ENCODE measurements at regions not wholly inside any gene's neighbourhood (a gene's known extent, or its start where the extent isn't known, plus 50 kb on each side); places are given as distances from the start of the nearest gene placed in this dataset.

GRCh38 chr1:181985936-181986906 lies 75.3 kb downstream of the ZNF648 start:
- Histone ChIP-seq H3K27ac (ENCODE audit: low read depth, low read length) (no peak overlapping the region), H2AK5ac (ENCODE audit: low read length) (no peak overlapping the region), H4K8ac (ENCODE audit: low read depth, low read length) (no peak overlapping the region), H3K36me3 (ENCODE audit: control insufficient read depth, insufficient read depth, low read length) (no peaks in the 10 kb centered on the region), H3K27me3 (ENCODE audit: insufficient read depth, low read length, poor library complexity) (no peaks in the 10 kb centered on the region), H3K4me1 (ENCODE audit: control insufficient read depth, low read depth, low read length) (no peaks in the 10 kb centered on the region), H3K18ac (ENCODE audit: low read length) (no peak overlapping the region), H3K4ac (ENCODE audit: low read depth, low read length) (no peak overlapping the region), H4K5ac (ENCODE audit: low read length) (no peak overlapping the region), H3K79me1 (ENCODE audit: low read length) (no peaks in the 10 kb centered on the region), H3K9ac (ENCODE audit: low read length) (no peak overlapping the region), H3K4me3 (ENCODE audit: low read length) (no peak overlapping the region), H3K79me2 (ENCODE audit: control insufficient read depth, insufficient read depth, low read length) (no peaks in the 10 kb centered on the region), H2BK120ac (ENCODE audit: low read depth, low read length) (no peak overlapping the region), H3K23ac (ENCODE audit: low read length) (no peak overlapping the region), H2BK15ac (replicated peaks; ENCODE audit: low read depth) (no peak overlapping the region), H3K4me2 (ENCODE audit: low read length) (no peak overlapping the region), H3K56ac (ENCODE audit: low read length) (no peak overlapping the region), H2BK5ac (ENCODE audit: low read length) (no peak overlapping the region)
- no CpG with 5 or more reads among the region's 6 CpGs for WGBS (ENCODE audit: extremely low coverage, insufficient coverage, low lambda C conversion rate)
- no peak for DNase-seq

DNA sequence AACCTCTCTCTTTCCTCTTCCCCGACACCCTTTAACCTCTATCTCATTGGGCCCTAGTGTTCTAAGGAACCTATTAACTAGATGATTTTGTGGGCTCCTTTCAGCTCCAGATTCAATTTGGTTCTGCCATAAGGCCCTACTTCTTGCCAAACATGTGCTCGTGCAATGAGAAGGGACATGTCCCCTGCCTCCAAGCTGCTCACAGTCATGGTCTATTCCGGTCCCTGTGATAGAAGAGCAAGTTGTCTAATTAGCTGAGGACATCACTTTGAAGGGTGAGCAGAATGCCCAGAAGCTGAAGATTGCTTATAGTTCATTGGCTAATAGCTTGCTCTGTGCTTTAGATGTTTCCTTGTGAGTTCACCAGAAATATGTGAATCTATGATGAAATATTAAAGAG lies 76.2 kb downstream of the ZNF648 start:
- Histone ChIP-seq H3K4me2 (ENCODE audit: low read length) (no peak overlapping the region), H4K8ac (ENCODE audit: low read depth, low read length) (no peak overlapping the region), H2BK5ac (ENCODE audit: low read length) (no peak overlapping the region), H2BK120ac (ENCODE audit: low read depth, low read length) (no peak overlapping the region), H3K79me1 (ENCODE audit: low read length) (no peaks in the 10 kb centered on the region), H3K4ac (ENCODE audit: low read depth, low read length) (no peak overlapping the region), H3K23ac (ENCODE audit: low read length) (no peak overlapping the region), H3K18ac (ENCODE audit: low read length) (no peak overlapping the region), H3K9ac (ENCODE audit: low read length) (no peak overlapping the region), H3K79me2 (ENCODE audit: control insufficient read depth, insufficient read depth, low read length) (no peaks in the 10 kb centered on the region), H3K4me3 (ENCODE audit: low read length) (no peak overlapping the region), H3K36me3 (ENCODE audit: control insufficient read depth, insufficient read depth, low read length) (no peaks in the 10 kb centered on the region), H3K27ac (ENCODE audit: low read depth, low read length) (no peak overlapping the region), H3K27me3 (ENCODE audit: insufficient read depth, low read length, poor library complexity) (no peaks in the 10 kb centered on the region), H2BK15ac (replicated peaks; ENCODE audit: low read depth) (no peak overlapping the region), H2AK5ac (ENCODE audit: low read length) (no peak overlapping the region), H3K56ac (ENCODE audit: low read length) (no peak overlapping the region), H4K5ac (ENCODE audit: low read length) (no peak overlapping the region), H3K4me1 (ENCODE audit: control insufficient read depth, low read depth, low read length) (no peaks in the 10 kb centered on the region)
- WGBS (ENCODE audit: extremely low coverage, insufficient coverage, low lambda C conversion rate), result no CpG with 5 or more reads among the region's 3 CpGs
- no peak for DNase-seq

GRCh38 chr1:181984006-181984405 lies 77.5 kb downstream of the ZNF648 start:
- no CpG with 5 or more reads among the region's 4 CpGs for WGBS (ENCODE audit: extremely low coverage, insufficient coverage, low lambda C conversion rate)
- no peaks in the 10 kb centered on the region for H3K4me1 ChIP-seq (ENCODE audit: control insufficient read depth, low read depth, low read length)
- no peak overlapping the region for H3K56ac ChIP-seq (ENCODE audit: low read length)
- H3K9ac ChIP-seq (ENCODE audit: low read length), result no peak overlapping the region
- no peak overlapping the region for H2BK5ac ChIP-seq (ENCODE audit: low read length)
- H2BK15ac ChIP-seq (replicated peaks; ENCODE audit: low read depth), result no peak overlapping the region
- no peak overlapping the region for H3K27ac ChIP-seq (ENCODE audit: low read depth, low read length)
- H3K18ac ChIP-seq (ENCODE audit: low read length), result no peak overlapping the region
- no peak overlapping the region for H3K4me3 ChIP-seq (ENCODE audit: low read length)
- no peak overlapping the region for H2BK120ac ChIP-seq (ENCODE audit: low read depth, low read length)
- no peaks in the 10 kb centered on the region for H3K36me3 ChIP-seq (ENCODE audit: control insufficient read depth, insufficient read depth, low read length)
- no peak overlapping the region for H4K5ac ChIP-seq (ENCODE audit: low read length)
- H3K79me2 ChIP-seq (ENCODE audit: control insufficient read depth, insufficient read depth, low read length), result no peaks in the 10 kb centered on the region
- H2AK5ac ChIP-seq (ENCODE audit: low read length), result no peak overlapping the region
- H3K4me2 ChIP-seq (ENCODE audit: low read length), result no peak overlapping the region
- H3K27me3 ChIP-seq (ENCODE audit: insufficient read depth, low read length, poor library complexity), result no peaks in the 10 kb centered on the region
- no peaks in the 10 kb centered on the region for H3K79me1 ChIP-seq (ENCODE audit: low read length)
- no peak overlapping the region for H3K4ac ChIP-seq (ENCODE audit: low read depth, low read length)
- no peak overlapping the region for H3K23ac ChIP-seq (ENCODE audit: low read length)
- no peak overlapping the region for H4K8ac ChIP-seq (ENCODE audit: low read depth, low read length)
- no peak for DNase-seq

- Histone ChIP-seq H3K9ac (ENCODE audit: low read length) (no peak overlapping the region), H2AK5ac (ENCODE audit: low read length) (no peak overlapping the region), H3K79me2 (ENCODE audit: control insufficient read depth, insufficient read depth, low read length) (no peaks in the 10 kb centered on the region), H2BK15ac (replicated peaks; ENCODE audit: low read depth) (no peak overlapping the region), H2BK5ac (ENCODE audit: low read length) (no peak overlapping the region), H3K4ac (ENCODE audit: low read depth, low read length) (no peak overlapping the region), H3K23ac (ENCODE audit: low read length) (no peak overlapping the region), H3K27me3 (ENCODE audit: insufficient read depth, low read length, poor library complexity) (no peaks in the 10 kb centered on the region), H3K36me3 (ENCODE audit: control insufficient read depth, insufficient read depth, low read length) (no peaks in the 10 kb centered on the region), H3K27ac (ENCODE audit: low read depth, low read length) (no peak overlapping the region), H4K5ac (ENCODE audit: low read length) (no peak overlapping the region), H2BK120ac (ENCODE audit: low read depth, low read length) (no peak overlapping the region), H3K56ac (ENCODE audit: low read length) (no peak overlapping the region), H3K4me2 (ENCODE audit: low read length) (no peak overlapping the region), H4K8ac (ENCODE audit: low read depth, low read length) (no peak overlapping the region), H3K4me3 (ENCODE audit: low read length) (no peak overlapping the region), H3K79me1 (ENCODE audit: low read length) (no peaks in the 10 kb centered on the region), H3K4me1 (ENCODE audit: control insufficient read depth, low read depth, low read length) (no peaks in the 10 kb centered on the region), H3K18ac (ENCODE audit: low read length) (no peak overlapping the region)
- no peak for DNase-seq
- WGBS (ENCODE audit: extremely low coverage, insufficient coverage, low lambda C conversion rate), result no CpG with 5 or more reads among the region's 4 CpGs
Observed at GRCh38 chr1:181981821-181982220, 79.7 kb downstream of the ZNF648 start.

DNA sequence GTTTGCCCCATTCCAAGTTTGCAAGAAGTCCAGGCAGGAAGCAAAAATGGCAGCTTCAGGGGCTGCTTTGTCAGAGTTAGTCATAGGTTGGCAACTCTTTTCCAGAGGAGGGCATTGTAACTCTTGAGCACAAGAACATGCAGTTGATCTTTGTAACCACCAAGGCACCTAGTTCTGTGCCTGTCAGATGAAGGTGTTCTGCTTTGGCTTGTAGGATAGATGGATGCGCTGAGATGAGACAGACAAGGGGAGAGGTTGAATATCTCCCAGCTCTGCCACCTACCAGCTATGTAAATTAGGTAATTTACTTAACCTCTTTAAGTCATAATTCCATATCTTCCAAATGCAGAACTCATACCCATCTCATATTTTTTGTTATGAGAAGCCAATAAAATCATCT lies 89.3 kb downstream of the ZNF648 start:
- Histone ChIP-seq H2BK15ac (replicated peaks; ENCODE audit: low read depth) (no peak overlapping the region), H4K5ac (ENCODE audit: low read length) (no peak overlapping the region), H3K79me2 (ENCODE audit: control insufficient read depth, insufficient read depth, low read length) (no peaks in the 10 kb centered on the region), H3K9ac (ENCODE audit: low read length) (no peak overlapping the region), H3K4ac (ENCODE audit: low read depth, low read length) (no peak overlapping the region), H2BK5ac (ENCODE audit: low read length) (no peak overlapping the region), H3K27ac (ENCODE audit: low read depth, low read length) (no peak overlapping the region), H3K4me2 (ENCODE audit: low read length) (no peak overlapping the region), H4K8ac (ENCODE audit: low read depth, low read length) (no peak overlapping the region), H3K79me1 (ENCODE audit: low read length) (no peaks in the 10 kb centered on the region), H3K18ac (ENCODE audit: low read length) (no peak overlapping the region), H2AK5ac (ENCODE audit: low read length) (no peak overlapping the region), H2BK120ac (ENCODE audit: low read depth, low read length) (no peak overlapping the region), H3K4me3 (ENCODE audit: low read length) (no peak overlapping the region), H3K4me1 (ENCODE audit: control insufficient read depth, low read depth, low read length) (no peaks in the 10 kb centered on the region), H3K27me3 (ENCODE audit: insufficient read depth, low read length, poor library complexity) (no peaks in the 10 kb centered on the region), H3K23ac (ENCODE audit: low read length) (no peak overlapping the region), H3K56ac (ENCODE audit: low read length) (no peak overlapping the region), H3K36me3 (ENCODE audit: control insufficient read depth, insufficient read depth, low read length) (no peaks in the 10 kb centered on the region)
- peak; percentile 42 for DNase-seq
- WGBS (ENCODE audit: extremely low coverage, insufficient coverage, low lambda C conversion rate), result no CpG with 5 or more reads among the region's 1 CpG

- no peak overlapping the region for H3K9ac ChIP-seq (ENCODE audit: low read length)
- H2BK5ac ChIP-seq (ENCODE audit: low read length), result no peak overlapping the region
- H3K79me2 ChIP-seq (ENCODE audit: control insufficient read depth, insufficient read depth, low read length), result no peaks in the 10 kb centered on the region
- DNase-seq, result peak; percentile 84
- H3K27me3 ChIP-seq (ENCODE audit: insufficient read depth, low read length, poor library complexity), result no peaks in the 10 kb centered on the region
- H2BK120ac ChIP-seq (ENCODE audit: low read depth, low read length), result no peak overlapping the region
- no peak overlapping the region for H3K4me3 ChIP-seq (ENCODE audit: low read length)
- no peak overlapping the region for H4K5ac ChIP-seq (ENCODE audit: low read length)
- no peak overlapping the region for H3K23ac ChIP-seq (ENCODE audit: low read length)
- no peaks in the 10 kb centered on the region for H3K79me1 ChIP-seq (ENCODE audit: low read length)
- no peak overlapping the region for H2AK5ac ChIP-seq (ENCODE audit: low read length)
- H3K27ac ChIP-seq (ENCODE audit: low read depth, low read length), result no peak overlapping the region
- H3K4me1 ChIP-seq (ENCODE audit: control insufficient read depth, low read depth, low read length), result no peaks in the 10 kb centered on the region
- no peaks in the 10 kb centered on the region for H3K36me3 ChIP-seq (ENCODE audit: control insufficient read depth, insufficient read depth, low read length)
- no peak overlapping the region for H3K4ac ChIP-seq (ENCODE audit: low read depth, low read length)
- no peak overlapping the region for H2BK15ac ChIP-seq (replicated peaks; ENCODE audit: low read depth)
- H3K56ac ChIP-seq (ENCODE audit: low read length), result no peak overlapping the region
- H3K18ac ChIP-seq (ENCODE audit: low read length), result no peak overlapping the region
- H3K4me2 ChIP-seq (ENCODE audit: low read length), result no peak overlapping the region
- H4K8ac ChIP-seq (ENCODE audit: low read depth, low read length), result no peak overlapping the region
Observed at GRCh38 chr1:181971424-181971823, 90.1 kb downstream of the ZNF648 start.

Measured in mesendoderm (in vitro differentiated cells).